GM18505 (cell line): ENCODE measurements at regions not wholly inside any gene's neighbourhood (a gene's known extent, or its start where the extent isn't known, plus 50 kb on each side); places are given as distances from the start of the nearest gene placed in this dataset.

ENCODE experiments used
- ATAC-seq: cut with Tn5 transposase; IDR thresholded peaks from one replicate; pipeline ENCODE4 v1.9.1; 2021; ENCODE audit not compliant: unreplicated experiment
- POLR2A ChIP-seq: IDR thresholded peaks from 4 replicates; pipeline ENCODE4 v1.6.1; 2011; ENCODE audit warnings: borderline replicate concordance; ENCODE audit not compliant: insufficient read depth, insufficient read length; ENCODE audit errors: extremely low read depth

GRCh38 chr12:93177208-93178153 is 200.2 kb upstream of the NUDT4 start:
- ATAC-seq: no peak
- TF ChIP-seq POLR2A: no peak

GRCh38 chr12:93178154-93178878 is 199.4 kb upstream of the NUDT4 start:
- no peak for TF ChIP-seq POLR2A
- ATAC-seq: no peak

GRCh38 chr12:93179792-93180191 is 197.9 kb upstream of the NUDT4 start:
- ATAC-seq: no peak
- TF ChIP-seq POLR2A: no peak

DNA sequence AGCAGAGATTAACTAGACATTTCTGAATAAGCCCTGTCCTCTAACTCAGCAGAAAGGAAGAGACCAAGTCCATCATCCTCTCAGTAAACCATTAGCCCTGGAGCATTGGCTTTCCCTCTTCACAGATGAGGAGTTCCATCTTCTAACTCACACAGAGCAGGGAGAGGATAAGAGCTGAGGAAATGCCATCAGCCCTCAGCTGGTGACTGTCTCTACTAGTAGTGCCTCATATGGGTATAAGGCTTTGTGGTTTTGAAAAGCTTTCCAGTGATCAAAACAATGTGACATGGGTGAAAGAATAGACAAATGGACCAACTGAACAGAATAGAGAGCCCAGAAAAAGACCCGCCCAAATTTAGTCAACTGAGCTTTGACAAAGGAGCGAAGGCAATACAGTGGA is 197.2 kb upstream of the NUDT4 start:
- no peak for TF ChIP-seq POLR2A
- no peak for ATAC-seq

DNA sequence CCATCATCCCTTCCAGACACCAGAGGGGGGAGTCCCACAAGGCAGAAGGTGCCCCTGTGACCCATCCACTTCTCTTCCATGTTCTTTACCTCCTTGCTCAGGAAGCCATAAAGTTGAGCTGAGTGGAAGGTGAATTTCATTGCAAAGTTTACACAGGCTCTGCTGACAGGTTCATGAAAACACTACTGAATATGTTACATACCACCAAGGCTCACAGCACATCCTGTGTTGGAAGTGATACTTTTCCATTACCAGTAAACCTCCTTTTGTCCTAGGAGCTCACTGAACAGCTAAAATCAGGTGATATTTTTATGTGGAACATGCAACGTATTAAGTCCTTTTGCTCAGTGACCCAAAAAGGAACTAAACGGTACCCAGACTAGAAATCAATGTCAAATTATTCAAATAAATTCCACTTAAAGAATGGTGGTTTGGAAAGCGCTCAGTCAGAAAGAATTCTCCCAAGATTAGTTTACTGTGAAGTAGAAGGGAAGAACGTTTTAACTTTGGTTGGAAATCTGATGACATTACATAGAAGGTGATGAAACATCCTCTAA is 196.2 kb upstream of the NUDT4 start:
- no peak for TF ChIP-seq POLR2A
- ATAC-seq: no peak

GRCh38 chr12:93183940-93184671 is 193.6 kb upstream of the NUDT4 start:
- ATAC-seq: peak; percentile 78
- no peak for TF ChIP-seq POLR2A

DNA sequence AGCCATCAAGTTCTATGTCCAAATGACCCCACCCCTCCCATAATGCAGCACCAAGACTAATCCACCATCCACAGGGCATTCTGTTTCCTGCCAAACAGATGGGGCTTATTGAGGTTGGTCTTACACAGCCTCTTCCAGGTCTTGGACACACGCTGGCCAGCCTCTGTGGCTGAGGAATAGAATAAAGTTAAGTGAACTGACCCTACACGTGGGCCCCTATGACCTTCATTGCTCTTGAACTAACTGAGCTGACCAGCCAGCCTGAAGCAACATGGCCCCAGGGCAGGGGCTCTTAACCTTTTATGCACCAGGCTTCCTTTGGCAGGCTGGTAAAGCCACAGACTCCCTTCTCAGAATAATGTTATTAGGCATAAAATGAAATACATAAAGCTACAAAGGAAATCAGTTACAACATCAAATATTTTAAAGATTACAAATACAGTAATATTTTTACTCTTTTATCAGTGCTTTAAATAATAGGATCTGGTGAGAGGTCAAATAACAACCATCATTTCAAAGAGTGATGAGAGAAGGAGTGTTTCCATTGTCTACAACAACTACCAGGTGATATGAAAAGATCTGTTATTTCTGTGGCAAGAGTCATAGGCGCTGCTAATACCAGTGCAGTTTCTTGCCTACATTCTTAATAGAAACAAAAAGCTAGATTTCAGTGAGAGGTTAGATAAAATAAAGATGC is 192.9 kb upstream of the NUDT4 start:
- no peak for ATAC-seq
- no peak for TF ChIP-seq POLR2A

DNA sequence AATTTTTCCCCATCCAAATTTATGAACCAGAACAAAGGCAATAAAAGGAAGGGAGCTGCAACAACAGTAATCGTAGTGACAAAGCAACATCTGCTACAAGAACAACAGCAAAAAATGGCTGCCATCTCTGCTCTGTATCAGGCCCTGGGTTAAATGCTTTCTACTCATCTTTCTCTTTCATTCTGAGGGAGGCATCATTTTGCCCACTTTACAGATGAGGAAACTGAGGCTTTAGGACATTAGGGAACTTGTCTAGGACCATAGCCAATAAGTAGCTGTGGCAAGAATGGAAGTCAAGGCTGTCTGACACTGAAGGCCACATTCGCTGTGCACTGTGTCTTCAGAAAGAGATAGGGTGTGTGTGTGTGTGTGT is 192.4 kb upstream of the NUDT4 start:
- no peak for TF ChIP-seq POLR2A
- ATAC-seq: no peak

DNA sequence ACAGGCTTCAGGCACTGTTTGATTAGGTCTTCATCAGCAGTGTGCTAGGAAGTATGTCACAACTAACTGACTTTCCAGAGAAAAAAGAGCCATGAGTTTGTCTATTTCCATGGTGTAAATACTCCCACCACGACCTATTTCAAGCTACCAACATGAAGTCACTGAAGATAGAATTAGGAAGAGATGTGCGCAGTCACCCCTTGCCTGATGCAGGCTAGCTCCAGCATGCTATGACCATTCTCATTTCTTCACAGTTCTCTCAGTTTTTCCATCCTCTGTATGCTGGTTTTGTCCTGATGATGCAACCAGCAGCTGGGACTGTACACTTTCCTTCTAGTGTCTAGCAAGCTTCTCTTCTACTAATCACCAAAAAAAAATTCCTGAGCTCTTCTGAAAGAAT is 191.6 kb upstream of the NUDT4 start:
- ATAC-seq: no peak
- TF ChIP-seq POLR2A: no peak

GRCh38 chr12:93186621-93187020 is 191.1 kb upstream of the NUDT4 start:
- no peak for ATAC-seq
- no peak for TF ChIP-seq POLR2A

DNA sequence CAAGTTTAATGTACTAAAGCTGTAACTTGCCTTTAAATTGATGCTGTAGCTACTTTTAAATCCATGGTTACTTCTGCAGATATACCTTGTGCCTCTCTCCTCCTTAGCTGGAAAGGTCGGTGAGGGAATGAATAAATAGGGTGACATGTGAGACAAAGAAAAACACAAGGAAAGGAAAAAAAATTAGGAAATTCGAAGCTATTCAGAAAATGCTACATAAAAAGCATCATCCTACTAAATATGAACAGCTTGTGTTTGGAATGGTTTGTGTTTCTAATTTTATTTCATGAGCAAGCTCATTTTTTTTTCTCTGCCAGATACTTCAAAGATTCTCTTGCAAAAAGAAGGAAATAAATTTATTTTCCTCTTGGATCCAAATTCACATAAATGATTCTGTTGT is 186.3 kb upstream of the NUDT4 start:
- ATAC-seq: no peak
- TF ChIP-seq POLR2A: no peak

DNA sequence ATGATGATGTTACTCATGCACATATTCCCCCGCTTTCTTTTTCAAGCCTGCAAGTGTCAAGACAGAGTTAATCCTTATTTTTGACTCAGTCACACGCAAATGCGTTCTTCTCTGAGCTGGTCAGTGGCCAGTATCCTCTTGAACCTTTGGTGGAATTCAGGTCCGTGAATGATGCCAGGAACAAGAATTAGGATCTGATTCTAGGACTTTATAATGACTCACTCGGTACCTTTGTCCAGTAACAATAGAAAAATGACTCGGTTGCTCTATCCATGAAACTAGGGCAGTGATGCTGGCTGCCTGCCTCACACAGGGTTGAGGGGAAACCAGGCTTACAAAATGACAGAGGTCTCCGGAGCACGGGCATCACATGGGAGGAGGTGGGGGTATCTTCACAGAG is 185.8 kb upstream of the NUDT4 start:
- no peak for ATAC-seq
- no peak for TF ChIP-seq POLR2A
